Parathyroid adenoma (tissue), 2 donors: ENCODE measurements at regions not wholly inside any gene's neighbourhood (a gene's known extent, or its start where the extent isn't known, plus 50 kb on each side); places are given as distances from the start of the nearest gene placed in this dataset.

ENCODE experiments used
- H2AFZ ChIP-seq: fragments of 300-600 bp; sonication (generic); one replicate; pipeline ENCODE4 v1.7.0; 2017; ENCODE audit warnings: antibody characterized with exemption, mild to moderate bottlenecking
- H3K27ac ChIP-seq: fragments of 300-600 bp; sonication (generic); one replicate; pipeline ENCODE4 v1.7.0; 2017
- H3K27me3 ChIP-seq: fragments of 300-600 bp; sonication (generic); one replicate; pipeline ENCODE4 v1.7.0; 2017; ENCODE audit warnings: low read length; ENCODE audit not compliant: control insufficient read depth, insufficient read depth
- H3K36me3 ChIP-seq: fragments of 300-600 bp; sonication (generic); one replicate; pipeline ENCODE4 v1.7.0; 2017; ENCODE audit warnings: low read length; ENCODE audit not compliant: control insufficient read depth, insufficient read depth
- H3K4me1 ChIP-seq: fragments of 300-600 bp; sonication (generic); one replicate; pipeline ENCODE4 v1.7.0; 2017; ENCODE audit warnings: control low read depth
- H3K4me2 ChIP-seq: fragments of 300-600 bp; sonication (generic); one replicate; pipeline ENCODE4 v1.7.0; 2017; ENCODE audit warnings: low read length
- H3K4me3 ChIP-seq: fragments of 300-600 bp; sonication (generic); one replicate; pipeline ENCODE4 v1.7.0; 2017; ENCODE audit warnings: low read depth, low read length
- H3K79me2 ChIP-seq: fragments of 300-600 bp; sonication (generic); one replicate; pipeline ENCODE4 v1.7.0; 2017; ENCODE audit warnings: control low read depth
- H3K9ac ChIP-seq: fragments of 300-600 bp; sonication (generic); one replicate; pipeline ENCODE4 v1.7.0; 2017; ENCODE audit warnings: mild to moderate bottlenecking
- H3K9me3 ChIP-seq: fragments of 300-600 bp; sonication (generic); one replicate; pipeline ENCODE4 v1.7.0; 2017; ENCODE audit warnings: low read length; ENCODE audit not compliant: control insufficient read depth
- TF ChIP-seq, protein P1 (sequence below): fragments of 300-600 bp; sonication (generic); IDR thresholded peaks from one replicate; pipeline ENCODE4 v1.7.0; 2017; ENCODE audit warnings: antibody characterized with exemption, mild to moderate bottlenecking
- donor health status: primary hyperparathyroidism.

DNA sequence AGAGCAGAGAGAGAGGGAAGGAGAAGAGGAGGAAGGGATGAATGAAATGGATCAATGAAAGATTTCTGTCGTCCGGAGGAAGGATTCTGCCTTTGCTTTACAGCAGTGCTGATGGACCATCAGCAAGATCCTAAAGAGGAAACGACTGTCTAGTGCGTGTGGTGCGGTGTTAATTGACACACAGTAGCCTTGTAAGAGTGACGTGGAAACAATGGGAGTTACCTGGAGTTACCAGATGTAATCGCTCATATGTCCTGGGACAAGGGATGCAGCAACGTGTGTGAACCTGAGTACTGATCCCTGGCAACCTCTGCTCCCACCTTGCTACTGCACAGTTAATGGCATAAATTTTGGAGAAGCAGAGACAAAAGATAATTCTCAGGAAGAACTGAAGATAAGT, 62.6 kb upstream of the TPRG1 start:
- Histone ChIP-seq H3K4me2 (no peak overlapping the region), H3K27ac (no peak overlapping the region), H3K4me3 (no peak overlapping the region), H3K4me1 (no peaks in the 10 kb centered on the region), H2AFZ (no peak overlapping the region), H3K9me3 (no peaks in the 10 kb centered on the region), H3K79me2 (no peaks in the 10 kb centered on the region), H3K36me3 (no peaks in the 10 kb centered on the region), H3K27me3 (no peaks in the 10 kb centered on the region), H3K9ac (no peak overlapping the region)
- TF ChIP-seq, protein P1, sequence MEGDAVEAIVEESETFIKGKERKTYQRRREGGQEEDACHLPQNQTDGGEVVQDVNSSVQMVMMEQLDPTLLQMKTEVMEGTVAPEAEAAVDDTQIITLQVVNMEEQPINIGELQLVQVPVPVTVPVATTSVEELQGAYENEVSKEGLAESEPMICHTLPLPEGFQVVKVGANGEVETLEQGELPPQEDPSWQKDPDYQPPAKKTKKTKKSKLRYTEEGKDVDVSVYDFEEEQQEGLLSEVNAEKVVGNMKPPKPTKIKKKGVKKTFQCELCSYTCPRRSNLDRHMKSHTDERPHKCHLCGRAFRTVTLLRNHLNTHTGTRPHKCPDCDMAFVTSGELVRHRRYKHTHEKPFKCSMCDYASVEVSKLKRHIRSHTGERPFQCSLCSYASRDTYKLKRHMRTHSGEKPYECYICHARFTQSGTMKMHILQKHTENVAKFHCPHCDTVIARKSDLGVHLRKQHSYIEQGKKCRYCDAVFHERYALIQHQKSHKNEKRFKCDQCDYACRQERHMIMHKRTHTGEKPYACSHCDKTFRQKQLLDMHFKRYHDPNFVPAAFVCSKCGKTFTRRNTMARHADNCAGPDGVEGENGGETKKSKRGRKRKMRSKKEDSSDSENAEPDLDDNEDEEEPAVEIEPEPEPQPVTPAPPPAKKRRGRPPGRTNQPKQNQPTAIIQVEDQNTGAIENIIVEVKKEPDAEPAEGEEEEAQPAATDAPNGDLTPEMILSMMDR, result no peak

DNA sequence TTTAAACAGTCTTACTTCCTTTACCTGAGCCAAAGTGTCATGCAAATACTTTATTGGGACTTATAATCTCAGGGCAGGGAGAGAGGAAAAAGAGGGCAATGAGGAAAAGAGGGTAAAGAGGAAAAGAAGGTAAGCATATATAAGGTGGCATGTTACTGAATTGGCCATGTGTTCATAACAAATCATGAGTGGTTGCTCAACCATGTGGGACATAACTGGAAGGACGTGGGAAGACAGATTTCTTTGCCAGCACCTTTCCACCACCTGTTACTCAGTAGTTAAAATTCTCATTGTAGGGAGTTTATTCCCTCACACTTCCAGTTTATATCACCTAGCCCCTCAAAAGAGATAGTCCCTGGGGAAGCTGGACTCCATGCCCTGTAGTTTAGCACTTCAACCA, 54.7 kb upstream of the TPRG1 start:
- no peaks in the 10 kb centered on the region for H3K9me3 ChIP-seq
- no peak overlapping the region for H3K9ac ChIP-seq
- H3K27ac ChIP-seq, result no peak overlapping the region
- H3K4me2 ChIP-seq, result no peak overlapping the region
- no peak overlapping the region for H3K4me3 ChIP-seq
- no peaks in the 10 kb centered on the region for H3K27me3 ChIP-seq
- no peaks in the 10 kb centered on the region for H3K36me3 ChIP-seq
- TF ChIP-seq, protein P1, result no peak
- H3K4me1 ChIP-seq, result no peaks in the 10 kb centered on the region
- no peak overlapping the region for H2AFZ ChIP-seq
- no peaks in the 10 kb centered on the region for H3K79me2 ChIP-seq

DNA sequence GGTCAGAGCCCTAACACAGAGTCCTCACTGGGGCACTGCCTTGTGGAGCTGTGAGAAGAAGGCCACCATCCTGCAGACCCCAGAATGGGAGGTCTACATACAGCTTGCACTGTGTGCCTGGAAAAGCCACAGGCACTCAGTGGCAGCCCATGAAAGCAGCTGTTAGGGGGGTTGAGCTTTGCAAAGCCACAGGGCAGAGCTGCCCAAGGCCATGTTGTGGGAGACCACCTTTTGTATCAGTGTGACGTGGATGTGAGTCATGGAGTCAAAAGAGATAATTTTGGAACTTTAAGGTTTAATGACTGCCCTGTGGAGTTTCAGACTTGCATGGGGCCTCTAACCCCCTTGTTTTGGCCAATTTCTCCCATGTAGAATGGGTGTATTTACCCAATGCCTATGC, 52.9 kb upstream of the TPRG1 start:
- TF ChIP-seq, protein P1, result no peak
- H3K27ac ChIP-seq, result no peak overlapping the region

DNA sequence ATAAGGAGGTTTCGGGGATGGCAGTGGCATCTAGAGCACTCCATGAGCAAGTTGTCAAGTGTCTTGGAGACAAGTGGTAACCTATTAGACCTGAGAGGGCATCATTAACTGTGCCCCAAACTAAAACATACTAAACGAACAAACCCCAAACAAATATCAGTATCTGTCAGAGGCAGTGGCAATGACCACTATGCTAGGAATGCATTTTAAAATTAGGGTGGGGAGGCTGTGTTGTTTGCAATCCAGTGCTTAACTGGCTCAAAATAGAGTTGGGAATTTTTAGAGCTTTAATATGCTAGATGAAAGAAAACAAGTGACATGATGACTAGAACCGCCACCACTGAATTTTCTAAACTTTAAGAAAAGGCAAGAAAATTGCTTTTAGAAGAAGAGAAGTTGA, 51.8 kb upstream of the TPRG1 start:
- H3K27me3 ChIP-seq, result no peaks in the 10 kb centered on the region
- no peak overlapping the region for H3K9ac ChIP-seq
- no peak overlapping the region for H3K4me3 ChIP-seq
- no peak overlapping the region for H2AFZ ChIP-seq
- no peaks in the 10 kb centered on the region for H3K36me3 ChIP-seq
- no peaks in the 10 kb centered on the region for H3K79me2 ChIP-seq
- TF ChIP-seq, protein P1, result no peak
- H3K27ac ChIP-seq, result no peak overlapping the region
- no peaks in the 10 kb centered on the region for H3K9me3 ChIP-seq
- H3K4me1 ChIP-seq, result no peaks in the 10 kb centered on the region
- H3K4me2 ChIP-seq, result no peak overlapping the region

More for the DNA sequence above, 52.9 kb upstream of the TPRG1 start:
- Histone ChIP-seq H3K79me2 (no peaks in the 10 kb centered on the region), H3K4me3 (no peak overlapping the region), H3K36me3 (no peaks in the 10 kb centered on the region), H2AFZ (no peak overlapping the region), H3K4me2 (no peak overlapping the region), H3K9ac (no peak overlapping the region), H3K27me3 (no peaks in the 10 kb centered on the region), H3K9me3 (no peaks in the 10 kb centered on the region), H3K4me1 (no peaks in the 10 kb centered on the region)

DNA sequence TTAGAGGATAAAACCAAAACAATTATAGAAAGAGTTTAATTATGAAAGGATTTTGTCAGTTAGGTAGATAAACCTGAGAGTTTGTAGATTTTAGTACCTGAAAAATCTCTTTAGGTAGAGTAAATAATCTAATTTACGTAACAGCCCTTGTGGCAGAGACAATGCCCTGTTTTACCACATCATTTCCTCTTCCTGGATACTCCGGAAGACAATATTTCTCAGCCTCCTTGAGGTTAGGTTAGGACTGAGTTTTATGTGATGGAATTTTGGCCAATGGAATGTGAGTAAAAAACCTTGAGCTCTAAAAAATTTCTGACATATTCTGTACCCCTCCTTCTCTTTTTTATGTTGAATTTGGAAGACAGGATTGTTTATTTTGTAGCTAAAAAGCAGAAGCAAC, 50.7 kb upstream of the TPRG1 start:
- Histone ChIP-seq H3K4me2 (no peak overlapping the region), H2AFZ (no peak overlapping the region), H3K4me1 (no peaks in the 10 kb centered on the region), H3K79me2 (no peaks in the 10 kb centered on the region), H3K27me3 (no peaks in the 10 kb centered on the region), H3K9me3 (no peaks in the 10 kb centered on the region), H3K4me3 (no peak overlapping the region), H3K9ac (no peak overlapping the region), H3K27ac (no peak overlapping the region), H3K36me3 (no peaks in the 10 kb centered on the region)
- TF ChIP-seq, protein P1, result no peak
